HG02610 (cell line): ENCODE measurements at regions not wholly inside any gene's neighbourhood (a gene's known extent, or its start where the extent isn't known, plus 50 kb on each side); places are given as distances from the start of the nearest gene placed in this dataset.

ENCODE experiments used
- ATAC-seq: cut with Tn5 transposase; IDR thresholded peaks from one replicate; pipeline ENCODE4 v1.9.1; 2021; ENCODE audit warnings: mild to moderate bottlenecking, moderate library complexity; ENCODE audit not compliant: unreplicated experiment

GRCh38 chr5:115072266-115073064 is 97.2 kb downstream of the TRIM36 start:
- no peak for ATAC-seq

- no peak for ATAC-seq
Measured at GRCh38 chr5:115070737-115071136, 99.0 kb downstream of the TRIM36 start.

- ATAC-seq: peak; percentile 47
Measured at GRCh38 chr5:115069087-115069968, 100.4 kb downstream of the TRIM36 start.

GRCh38 chr5:115068239-115069086 is 101.2 kb downstream of the TRIM36 start:
- peak; percentile 77 for ATAC-seq

GRCh38 chr5:115064380-115064779 is 105.3 kb downstream of the TRIM36 start:
- ATAC-seq: no peak

GRCh38 chr5:115054387-115054951 is 115.2 kb downstream of the TRIM36 start:
- no peak for ATAC-seq

GRCh38 chr5:115052948-115053347 is 116.8 kb downstream of the TRIM36 start:
- no peak for ATAC-seq

GRCh38 chr5:115050866-115051265 is 118.8 kb downstream of the TRIM36 start:
- ATAC-seq: no peak

GRCh38 chr5:115033861-115034260 is 135.8 kb downstream of the TRIM36 start:
- ATAC-seq: no peak

GRCh38 chr5:115028557-115028956 is 141.2 kb downstream of the TRIM36 start:
- no peak for ATAC-seq

GRCh38 chr5:115024922-115025321 is 144.8 kb downstream of the TRIM36 start:
- no peak for ATAC-seq

- no peak for ATAC-seq
Measured at GRCh38 chr5:115022303-115022702, 147.4 kb downstream of the TRIM36 start.

GRCh38 chr5:115016646-115017045 is 153.1 kb downstream of the TRIM36 start:
- no peak for ATAC-seq

GRCh38 chr5:114999176-114999575 is 170.5 kb downstream of the TRIM36 start:
- ATAC-seq: no peak

- no peak for ATAC-seq
Measured at GRCh38 chr5:114989512-114989911, 180.2 kb downstream of the TRIM36 start.

- no peak for ATAC-seq
Measured at GRCh38 chr5:114988096-114988495, 181.6 kb downstream of the TRIM36 start.

- ATAC-seq: no peak
Measured at GRCh38 chr5:114984796-114985195, 184.9 kb downstream of the TRIM36 start.

GRCh38 chr5:114981111-114981510 is 188.6 kb downstream of the TRIM36 start:
- ATAC-seq: no peak

- peak; percentile 94 for ATAC-seq
Measured at GRCh38 chr5:114977979-114978573, 191.6 kb downstream of the TRIM36 start.

- no peak for ATAC-seq
Measured at GRCh38 chr5:114969482-114969881, 200.2 kb downstream of the TRIM36 start.
